GM18519 (cell line): ENCODE measurements at regions not wholly inside any gene's neighbourhood (a gene's known extent, or its start where the extent isn't known, plus 50 kb on each side); places are given as distances from the start of the nearest gene placed in this dataset.

Experiments
- ATAC-seq: cut with Tn5 transposase; IDR thresholded peaks from one replicate; pipeline ENCODE4 v1.9.1; 2021; ENCODE audit warnings: mild to moderate bottlenecking, moderate library complexity; ENCODE audit not compliant: unreplicated experiment, low FRiP score

GRCh38 chr15:92565351-92566125 lies 90.0 kb downstream of the FAM174B start:
- ATAC-seq, result no peak

GRCh38 chr15:92561754-92562153 lies 93.8 kb downstream of the FAM174B start:
- ATAC-seq, result no peak

- no peak for ATAC-seq
Observed at GRCh38 chr15:92553317-92553716, 102.3 kb downstream of the FAM174B start.

GRCh38 chr15:92545996-92546395 lies 109.6 kb downstream of the FAM174B start:
- ATAC-seq, result no peak

GRCh38 chr15:92541291-92542200 lies 114.0 kb downstream of the FAM174B start:
- no peak for ATAC-seq

GRCh38 chr15:92538115-92538514 lies 117.5 kb downstream of the FAM174B start:
- ATAC-seq, result no peak

DNA sequence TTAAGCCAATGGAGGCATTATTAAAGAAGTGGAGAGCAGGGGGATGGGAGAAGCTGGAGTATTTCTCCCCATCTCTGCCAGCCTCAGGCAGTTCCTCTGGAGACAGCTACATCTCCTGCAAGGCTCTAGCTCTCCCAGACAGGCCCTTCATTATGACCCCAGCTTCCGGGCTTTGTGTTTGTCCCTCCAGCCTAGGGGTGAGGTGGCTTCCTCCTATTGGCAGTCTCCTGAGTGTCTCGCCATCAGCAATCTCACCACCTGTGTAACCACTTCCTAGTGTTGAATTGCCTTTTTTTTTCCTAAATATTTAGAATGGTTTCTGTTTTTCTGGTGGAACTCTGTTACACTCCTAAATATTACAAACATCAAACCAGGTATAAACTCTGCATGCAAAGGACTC lies 122.3 kb downstream of the FAM174B start:
- no peak for ATAC-seq

- no peak for ATAC-seq
Observed at GRCh38 chr15:92531406-92531805, 124.2 kb downstream of the FAM174B start.

- no peak for ATAC-seq
Observed at GRCh38 chr15:92528736-92529135, 126.8 kb downstream of the FAM174B start.

DNA sequence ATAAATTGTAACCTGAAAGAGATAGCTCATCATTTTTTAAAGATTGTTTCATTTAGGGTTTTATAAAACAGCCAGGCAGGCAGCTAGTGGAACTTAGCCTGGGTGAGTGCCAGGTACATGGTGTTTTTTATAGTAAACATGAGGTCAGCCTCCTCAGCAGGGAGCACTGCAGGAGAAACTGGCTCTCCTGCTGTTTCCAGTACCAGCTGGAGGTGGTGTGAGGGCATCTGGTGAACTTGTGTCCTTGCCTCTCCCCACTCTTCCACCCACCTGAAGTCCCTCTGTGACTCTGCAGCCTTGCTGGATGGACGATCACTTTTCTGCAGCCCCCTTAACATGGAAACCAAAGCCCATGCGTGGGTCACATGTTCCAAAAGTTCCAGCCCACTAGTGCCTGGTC lies 128.4 kb downstream of the FAM174B start:
- ATAC-seq, result no peak

GRCh38 chr15:92525758-92526245 lies 129.8 kb downstream of the FAM174B start:
- ATAC-seq, result no peak

DNA sequence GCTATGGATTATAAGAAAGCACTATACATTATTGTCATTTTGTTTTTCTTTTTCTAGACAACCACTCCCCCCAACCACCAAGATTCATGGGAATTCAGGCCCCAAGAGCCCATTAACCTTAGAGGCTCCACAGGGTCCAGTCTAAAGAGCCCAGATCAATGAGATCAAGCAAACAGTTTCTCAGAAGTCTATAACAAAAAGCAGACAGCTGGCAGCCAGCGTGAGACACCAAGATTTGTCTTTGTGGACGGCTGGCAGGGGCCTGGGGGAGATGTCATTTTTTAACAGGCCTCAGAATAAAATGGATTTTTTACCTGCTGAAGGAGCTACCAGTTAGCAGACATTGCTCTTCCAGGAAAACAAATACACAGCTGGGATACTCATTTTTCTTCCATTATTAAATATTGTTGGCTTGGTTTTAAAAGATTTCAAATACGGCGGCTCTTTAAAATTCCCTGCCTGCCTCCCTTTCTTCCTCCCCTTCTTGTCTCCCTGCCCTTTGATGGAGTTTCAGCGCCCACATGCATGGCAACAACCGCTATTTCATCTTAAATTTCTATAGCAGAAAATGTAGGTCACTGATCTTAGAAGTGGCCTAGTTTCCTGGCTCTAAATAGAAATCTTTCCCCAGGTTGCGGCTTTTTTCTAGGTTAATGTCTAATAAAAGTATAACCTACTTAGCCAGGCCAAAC lies 130.6 kb downstream of the FAM174B start:
- ATAC-seq, result no peak

- no peak for ATAC-seq
Observed at GRCh38 chr15:92524161-92524560, 130.5 kb downstream of the ST8SIA2 start.

GRCh38 chr15:92523176-92523575 lies 129.5 kb downstream of the ST8SIA2 start:
- no peak for ATAC-seq

DNA sequence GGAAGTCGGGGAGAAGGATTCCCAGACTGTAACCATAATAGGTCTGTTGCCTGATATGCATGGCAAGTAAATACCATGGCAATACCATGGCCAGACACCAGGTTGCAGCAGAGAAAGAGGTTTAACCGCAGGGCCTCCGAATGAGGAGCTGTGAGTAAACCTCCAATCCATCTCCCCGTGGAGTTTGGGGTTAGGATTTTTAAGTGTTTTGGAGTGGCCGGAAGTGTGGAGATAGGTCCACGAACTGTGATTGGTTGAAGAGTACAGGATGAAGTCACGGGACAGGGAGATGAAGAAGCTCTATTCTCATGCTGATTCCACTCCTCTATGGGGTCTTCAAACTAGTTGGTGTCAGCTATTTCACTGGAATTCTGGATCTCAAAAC lies 127.9 kb downstream of the ST8SIA2 start:
- peak; percentile 90 for ATAC-seq

GRCh38 chr15:92520914-92521623 lies 127.4 kb downstream of the ST8SIA2 start:
- ATAC-seq, result peak; percentile 10

GRCh38 chr15:92519709-92520108 lies 126.0 kb downstream of the ST8SIA2 start:
- ATAC-seq, result no peak
